ENCODE measurements at regions not wholly inside any gene's neighbourhood (a gene's known extent, or its start where the extent isn't known, plus 50 kb on each side); places are given as distances from the start of the nearest gene placed in this dataset.
"Not testable (repeated sequence)": the region's sequence is repeated elsewhere in the genome, so short reads cannot be mapped to it uniquely, and the experiment has no call there.

- no peak for DNase-seq
These were observed 111.3 kb upstream of the INTU start for GRCh38 chr4:127521463-127521862.

- DNase-seq: no peak
These were observed 109.4 kb upstream of the INTU start for GRCh38 chr4:127523369-127523768.

- no peak for DNase-seq
These were observed 107.1 kb upstream of the INTU start for GRCh38 chr4:127525608-127526007.

- DNase-seq: no peak
These were observed 104.5 kb upstream of the INTU start for GRCh38 chr4:127528302-127528701.

GRCh38 chr4:127529879-127530278 lies 102.9 kb upstream of the INTU start:
- not testable (repeated sequence) for DNase-seq

GRCh38 chr4:127533028-127533700 lies 99.6 kb upstream of the INTU start:
- DNase-seq: no peak

GRCh38 chr4:127534041-127534825 lies 98.5 kb upstream of the INTU start:
- DNase-seq: no peak

GRCh38 chr4:127538016-127538415 lies 94.7 kb upstream of the INTU start:
- no peak for DNase-seq

- no peak for DNase-seq
These were observed 92.2 kb upstream of the INTU start for GRCh38 chr4:127540497-127541025.

- DNase-seq: no peak
These were observed 87.5 kb upstream of the INTU start for GRCh38 chr4:127545271-127545670.

- no peak for DNase-seq
These were observed 83.5 kb upstream of the INTU start for GRCh38 chr4:127548990-127549925.

GRCh38 chr4:127555106-127555505 lies 77.7 kb upstream of the INTU start:
- DNase-seq: no peak

GRCh38 chr4:127558088-127558487 lies 74.7 kb upstream of the INTU start:
- no peak for DNase-seq

GRCh38 chr4:127558489-127559407 lies 74.0 kb upstream of the INTU start:
- DNase-seq: no peak

- DNase-seq: no peak
These were observed 72.8 kb upstream of the INTU start for GRCh38 chr4:127559981-127560380.

- DNase-seq: no peak
These were observed 72.0 kb upstream of the INTU start for GRCh38 chr4:127560755-127561154.

GRCh38 chr4:127574643-127575042 lies 58.1 kb upstream of the INTU start:
- DNase-seq: no peak

- DNase-seq: no peak
These were observed 56.9 kb upstream of the INTU start for GRCh38 chr4:127575888-127576287.

GRCh38 chr4:127578491-127578890 lies 54.3 kb upstream of the INTU start:
- no peak for DNase-seq

- DNase-seq: no peak
These were observed 53.8 kb upstream of the INTU start for GRCh38 chr4:127578967-127579366.

GRCh38 chr4:127579821-127580220 lies 52.9 kb upstream of the INTU start:
- no peak for DNase-seq

GRCh38 chr4:127580300-127580699 lies 52.5 kb upstream of the INTU start:
- DNase-seq: no peak
